LNCaP clone FGC (cell line): ENCODE measurements at regions not wholly inside any gene's neighbourhood (a gene's known extent, or its start where the extent isn't known, plus 50 kb on each side); places are given as distances from the start of the nearest gene placed in this dataset.

ENCODE experiments used
- DNase-seq: peaks from one replicate; pipeline ENCODE4 v3.0.0-alpha.2; 2011; ENCODE audit warnings: low read depth
- H3K4me3 ChIP-seq: 2 replicates; pipeline ENCODE4 v1.5.1; 2011; ENCODE audit warnings: mild to moderate bottlenecking, low read depth, low read length, control low read depth
- CTCF ChIP-seq: IDR thresholded peaks from 2 replicates; pipeline ENCODE4 v1.5.1; 2012; ENCODE audit warnings: mild to moderate bottlenecking; ENCODE audit not compliant: control insufficient read depth, insufficient read depth; ENCODE audit errors: extremely low read depth

GRCh38 chr10:46222364-46222935 lies 64.3 kb upstream of the ANTXRL start:
- TF ChIP-seq CTCF = no peak
- H3K4me3 ChIP-seq = no peak overlapping the region
- no peak for DNase-seq

GRCh38 chr10:46223064-46223480 lies 63.7 kb upstream of the ANTXRL start:
- no peak overlapping the region for H3K4me3 ChIP-seq
- DNase-seq = no peak
- peak; percentile 34 for TF ChIP-seq CTCF

GRCh38 chr10:46223626-46224413 lies 63.0 kb upstream of the ANTXRL start:
- no peak overlapping the region for H3K4me3 ChIP-seq
- DNase-seq = no peak
- no peak for TF ChIP-seq CTCF

GRCh38 chr10:46224414-46224682 lies 62.4 kb upstream of the ANTXRL start:
- no peak for DNase-seq
- TF ChIP-seq CTCF = no peak
- no peak overlapping the region for H3K4me3 ChIP-seq

GRCh38 chr10:46225597-46225996 lies 61.2 kb upstream of the ANTXRL start:
- no peak for TF ChIP-seq CTCF
- no peak overlapping the region for H3K4me3 ChIP-seq
- no peak for DNase-seq

GRCh38 chr10:46226232-46226631 lies 60.6 kb upstream of the ANTXRL start:
- no peak overlapping the region for H3K4me3 ChIP-seq
- no peak for DNase-seq
- TF ChIP-seq CTCF = no peak

GRCh38 chr10:46226900-46227558 lies 59.8 kb upstream of the ANTXRL start:
- no peak for TF ChIP-seq CTCF
- no peak for DNase-seq
- no peak overlapping the region for H3K4me3 ChIP-seq
